ENCODE measurements at regions not wholly inside any gene's neighbourhood (a gene's known extent, or its start where the extent isn't known, plus 50 kb on each side); places are given as distances from the start of the nearest gene placed in this dataset.

DNA sequence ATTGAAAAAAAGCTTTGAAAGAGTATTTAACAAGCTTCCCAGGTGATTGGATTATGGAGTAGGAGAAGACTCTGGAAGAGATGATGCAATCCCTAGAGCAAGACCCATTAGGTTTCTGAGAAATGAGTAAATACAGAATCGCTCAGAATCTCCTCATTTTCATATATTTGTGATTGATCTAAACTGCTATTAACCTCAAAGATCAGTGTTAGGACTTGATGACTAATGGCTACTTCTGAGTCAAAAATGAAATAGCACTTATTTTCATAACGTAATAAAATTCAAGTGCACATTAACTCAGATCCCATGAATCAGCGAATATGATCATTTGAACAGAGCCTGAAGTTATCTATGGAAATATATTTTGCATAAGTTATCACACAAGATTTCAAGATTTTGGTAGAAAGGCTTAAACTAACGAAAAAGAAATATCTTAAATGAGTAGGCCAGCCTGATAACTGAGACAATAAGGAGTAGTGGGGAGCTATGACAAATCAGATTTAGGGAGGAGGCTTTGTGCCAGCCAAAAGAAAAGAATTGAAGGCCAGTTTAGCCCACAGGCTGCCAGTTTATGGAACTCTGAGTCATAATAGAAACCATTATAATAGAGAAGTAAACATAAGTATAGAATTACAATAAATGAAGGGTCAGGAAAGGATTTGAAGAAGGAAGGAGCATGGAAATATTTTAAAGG lies 106.7 kb upstream of the OSMR start:
- Histone ChIP-seq H3K27me3 (no peaks in the 10 kb centered on the region), H3K9me3 (no peaks in the 10 kb centered on the region), H3K36me3 (no peaks in the 10 kb centered on the region), H3K4me1 (no peaks in the 10 kb centered on the region), H3K27ac (no peak overlapping the region), H3K4me3 (no peak overlapping the region)
- 89% methylated on average over 4 of the region's 4 CpGs for WGBS
- no peak for DNase-seq (ENCODE audit: low spot score in 2 of 2)
- TF ChIP-seq POLR2A (IDR thresholded peaks at IDR 0.05): no peak
- no peak for TF ChIP-seq EP300 (IDR thresholded peaks at IDR 0.05)
- TF ChIP-seq POLR2AphosphoS5 (IDR thresholded peaks at IDR 0.05): no peak
- TF ChIP-seq, protein P1, sequence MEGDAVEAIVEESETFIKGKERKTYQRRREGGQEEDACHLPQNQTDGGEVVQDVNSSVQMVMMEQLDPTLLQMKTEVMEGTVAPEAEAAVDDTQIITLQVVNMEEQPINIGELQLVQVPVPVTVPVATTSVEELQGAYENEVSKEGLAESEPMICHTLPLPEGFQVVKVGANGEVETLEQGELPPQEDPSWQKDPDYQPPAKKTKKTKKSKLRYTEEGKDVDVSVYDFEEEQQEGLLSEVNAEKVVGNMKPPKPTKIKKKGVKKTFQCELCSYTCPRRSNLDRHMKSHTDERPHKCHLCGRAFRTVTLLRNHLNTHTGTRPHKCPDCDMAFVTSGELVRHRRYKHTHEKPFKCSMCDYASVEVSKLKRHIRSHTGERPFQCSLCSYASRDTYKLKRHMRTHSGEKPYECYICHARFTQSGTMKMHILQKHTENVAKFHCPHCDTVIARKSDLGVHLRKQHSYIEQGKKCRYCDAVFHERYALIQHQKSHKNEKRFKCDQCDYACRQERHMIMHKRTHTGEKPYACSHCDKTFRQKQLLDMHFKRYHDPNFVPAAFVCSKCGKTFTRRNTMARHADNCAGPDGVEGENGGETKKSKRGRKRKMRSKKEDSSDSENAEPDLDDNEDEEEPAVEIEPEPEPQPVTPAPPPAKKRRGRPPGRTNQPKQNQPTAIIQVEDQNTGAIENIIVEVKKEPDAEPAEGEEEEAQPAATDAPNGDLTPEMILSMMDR (IDR thresholded peaks at IDR 0.05): no peak

DNA sequence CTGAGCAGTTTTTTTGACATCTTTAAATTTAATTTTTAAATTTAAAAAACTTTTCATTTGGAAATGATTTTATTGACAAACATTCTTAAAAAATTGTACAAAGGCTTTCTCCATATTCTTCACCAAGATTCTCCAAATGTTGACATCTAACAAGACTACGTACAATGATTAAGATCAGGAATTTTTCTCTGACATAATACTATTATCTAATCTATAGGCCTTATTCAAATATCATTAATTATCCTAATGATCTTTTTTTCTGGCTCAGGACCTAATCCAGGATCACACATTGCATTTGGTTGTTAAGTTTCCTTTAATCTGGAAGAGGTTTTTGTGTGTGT lies 106.1 kb upstream of the OSMR start:
- 77% methylated on average over 1 of the region's 1 CpG for WGBS
- no peaks in the 10 kb centered on the region for H3K27me3 ChIP-seq
- H3K27ac ChIP-seq: no peak overlapping the region

DNA sequence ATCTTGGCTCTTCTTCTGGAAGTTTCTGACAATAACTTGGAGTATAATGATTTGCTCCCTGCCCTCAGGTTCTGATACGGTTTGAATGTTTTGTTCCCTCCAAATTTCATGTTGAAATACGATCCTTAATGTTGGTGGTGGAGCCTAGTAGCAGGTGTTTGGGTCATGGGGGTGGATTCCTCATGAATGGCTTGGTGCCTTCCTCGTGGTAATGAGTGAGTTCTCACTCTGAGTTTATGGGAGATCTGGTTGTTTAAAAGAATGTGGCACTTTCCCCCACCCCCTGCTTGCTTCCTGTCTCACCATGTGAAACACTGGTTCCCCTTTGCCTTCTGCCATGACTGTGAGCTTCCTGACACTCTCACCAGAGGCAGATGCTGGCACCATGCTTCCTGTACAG lies 103.0 kb upstream of the OSMR start:
- TF ChIP-seq POLR2A (IDR thresholded peaks at IDR 0.05) (no peak), EP300 (IDR thresholded peaks at IDR 0.05) (no peak), POLR2AphosphoS5 (IDR thresholded peaks at IDR 0.05) (no peak)
- TF ChIP-seq, protein P1 (IDR thresholded peaks at IDR 0.05): no peak
- 60% methylated on average over 3 of the region's 3 CpGs for WGBS
- Histone ChIP-seq H3K27ac (no peak overlapping the region), H3K4me1 (no peaks in the 10 kb centered on the region), H3K4me3 (no peak overlapping the region), H3K27me3 (no peaks in the 10 kb centered on the region), H3K36me3 (no peaks in the 10 kb centered on the region), H3K9me3 (no peaks in the 10 kb centered on the region)
- DNase-seq (ENCODE audit: low spot score in 2 of 2): no peak

More for the DNA sequence above, 106.1 kb upstream of the OSMR start:
- no peaks in the 10 kb centered on the region for H3K4me1 ChIP-seq
- no peaks in the 10 kb centered on the region for H3K36me3 ChIP-seq
- H3K4me3 ChIP-seq: no peak overlapping the region
- no peak for DNase-seq (ENCODE audit: low spot score in 2 of 2)
- H3K9me3 ChIP-seq: no peaks in the 10 kb centered on the region
- TF ChIP-seq, protein P1 (IDR thresholded peaks at IDR 0.05): no peak
- no peak for TF ChIP-seq EP300 (IDR thresholded peaks at IDR 0.05)
- no peak for TF ChIP-seq POLR2AphosphoS5 (IDR thresholded peaks at IDR 0.05)
- no peak for TF ChIP-seq POLR2A (IDR thresholded peaks at IDR 0.05)

DNA sequence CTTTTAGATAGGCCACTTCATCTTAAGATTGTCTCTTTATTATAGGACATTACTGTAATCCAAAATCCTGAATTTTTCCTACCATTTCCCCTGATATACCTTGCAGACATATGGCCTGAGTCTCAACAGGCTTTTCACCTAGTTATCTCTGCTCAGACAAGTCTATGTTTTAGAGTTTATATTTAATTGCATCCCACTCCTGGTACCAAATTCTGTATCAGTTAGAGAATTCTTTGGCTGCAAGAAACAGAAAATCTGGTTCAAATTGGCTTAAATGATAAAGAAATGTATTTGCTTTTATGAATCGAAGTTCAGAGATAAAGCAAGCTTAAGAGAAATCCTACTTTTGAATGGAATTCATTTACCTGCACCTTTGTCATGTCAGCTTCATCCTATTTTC lies 102.2 kb upstream of the OSMR start:
- no peaks in the 10 kb centered on the region for H3K9me3 ChIP-seq
- no peaks in the 10 kb centered on the region for H3K4me1 ChIP-seq
- DNase-seq (ENCODE audit: low spot score in 2 of 2): no peak
- H3K27ac ChIP-seq: no peak overlapping the region
- H3K4me3 ChIP-seq: no peak overlapping the region
- no peaks in the 10 kb centered on the region for H3K27me3 ChIP-seq
- TF ChIP-seq, protein P1 (IDR thresholded peaks at IDR 0.05): no peak
- TF ChIP-seq POLR2AphosphoS5 (IDR thresholded peaks at IDR 0.05): no peak
- no peaks in the 10 kb centered on the region for H3K36me3 ChIP-seq
- WGBS: 86% methylated on average over 1 of the region's 1 CpG

DNA sequence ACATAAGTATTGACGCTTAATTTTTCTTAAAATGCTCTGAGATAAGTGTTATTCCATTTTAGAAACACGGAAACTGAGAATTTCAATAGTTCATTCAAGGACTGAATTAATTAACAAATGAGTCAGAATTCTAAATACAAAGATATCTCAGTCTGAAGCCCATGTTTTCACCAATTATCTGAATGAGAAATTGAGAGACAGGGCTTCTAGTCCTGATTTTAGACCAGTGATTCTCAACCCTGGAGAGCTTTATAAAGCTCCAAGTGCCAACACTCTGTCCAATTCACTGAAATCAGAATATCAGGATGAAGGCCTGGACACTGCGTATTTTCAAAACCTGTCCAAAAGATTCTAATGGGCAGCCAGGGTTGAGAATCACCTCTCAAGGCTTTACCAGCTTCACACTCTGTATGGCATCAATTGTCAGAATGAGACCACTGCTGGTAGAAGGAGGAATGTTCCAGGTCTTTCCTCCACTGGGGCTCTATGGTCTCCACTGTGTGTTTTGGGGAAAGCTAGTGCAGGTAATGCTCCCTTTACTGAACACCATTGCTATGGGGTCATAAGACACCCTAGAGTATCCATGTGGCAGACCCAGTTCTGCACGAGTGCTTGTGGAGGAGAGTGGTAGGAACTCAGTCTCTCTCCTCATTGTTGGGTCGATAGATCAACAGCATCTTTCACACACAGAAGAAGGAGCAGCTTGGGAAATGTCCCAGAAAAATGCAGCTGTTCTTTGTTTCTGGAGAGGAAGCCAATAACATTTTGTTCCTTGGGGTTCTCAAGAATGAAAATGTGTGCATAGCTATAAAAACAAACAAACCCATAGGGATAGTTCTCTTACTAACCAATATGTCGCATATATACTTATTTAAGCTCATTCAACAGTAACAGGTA lies 99.7 kb upstream of the OSMR start:
- no peak for TF ChIP-seq POLR2A (IDR thresholded peaks at IDR 0.05)
- TF ChIP-seq, protein P1 (IDR thresholded peaks at IDR 0.05): no peak
- no peak for TF ChIP-seq POLR2AphosphoS5 (IDR thresholded peaks at IDR 0.05)
- Histone ChIP-seq H3K9me3 (no peaks in the 10 kb centered on the region), H3K4me1 (no peaks in the 10 kb centered on the region), H3K36me3 (no peaks in the 10 kb centered on the region), H3K27ac (no peak overlapping the region), H3K27me3 (no peaks in the 10 kb centered on the region), H3K4me3 (no peak overlapping the region)
- 78% methylated on average over 6 of the region's 6 CpGs for WGBS
- no peak for DNase-seq (ENCODE audit: low spot score in 2 of 2)
